Tibial nerve (tissue), 4 donors: ENCODE measurements at regions not wholly inside any gene's neighbourhood (a gene's known extent, or its start where the extent isn't known, plus 50 kb on each side); places are given as distances from the start of the nearest gene placed in this dataset.

Experiments
- CTCF ChIP-seq, 5 experiments: fragments of 200-600 bp in 3 of 5; fragments of 450-650 bp in 2 of 5; sonication (generic) in 3 of 5; IDR thresholded peaks; one replicate each; pipeline ENCODE4 v1.5.1; 2016 to 2019; ENCODE audit warnings: antibody characterized with exemption in 5 of 5, mild to moderate bottlenecking in 3 of 5, moderate library complexity in 2 of 5
- EP300 ChIP-seq, 2 donors: sonication (generic); formaldehyde crosslinking; IDR thresholded peaks; one replicate each; pipeline ENCODE4 v1.6.1; 2017; ENCODE audit warnings: antibody characterized with exemption in 2 of 2, mild to moderate bottlenecking in 1 of 2
- POLR2A ChIP-seq, 2 donors: fragments of 450-650 bp; IDR thresholded peaks; one replicate each; pipeline ENCODE4 v1.6.1; 2017; ENCODE audit warnings: antibody characterized with exemption in 2 of 2, mild to moderate bottlenecking in 2 of 2, moderate library complexity in 2 of 2

- TF ChIP-seq POLR2A (IDR thresholded peaks at IDR 0.05) (no peak), CTCF (IDR thresholded peaks at IDR 0.05) (no peak), EP300 (IDR thresholded peaks at IDR 0.05) (no peak)
Observed at GRCh38 chr3:160088492-160089137, 100.0 kb downstream of the IL12A start.
